ENCODE measurements at regions not wholly inside any gene's neighbourhood (a gene's known extent, or its start where the extent isn't known, plus 50 kb on each side); places are given as distances from the start of the nearest gene placed in this dataset.

- TF ChIP-seq, protein P1, sequence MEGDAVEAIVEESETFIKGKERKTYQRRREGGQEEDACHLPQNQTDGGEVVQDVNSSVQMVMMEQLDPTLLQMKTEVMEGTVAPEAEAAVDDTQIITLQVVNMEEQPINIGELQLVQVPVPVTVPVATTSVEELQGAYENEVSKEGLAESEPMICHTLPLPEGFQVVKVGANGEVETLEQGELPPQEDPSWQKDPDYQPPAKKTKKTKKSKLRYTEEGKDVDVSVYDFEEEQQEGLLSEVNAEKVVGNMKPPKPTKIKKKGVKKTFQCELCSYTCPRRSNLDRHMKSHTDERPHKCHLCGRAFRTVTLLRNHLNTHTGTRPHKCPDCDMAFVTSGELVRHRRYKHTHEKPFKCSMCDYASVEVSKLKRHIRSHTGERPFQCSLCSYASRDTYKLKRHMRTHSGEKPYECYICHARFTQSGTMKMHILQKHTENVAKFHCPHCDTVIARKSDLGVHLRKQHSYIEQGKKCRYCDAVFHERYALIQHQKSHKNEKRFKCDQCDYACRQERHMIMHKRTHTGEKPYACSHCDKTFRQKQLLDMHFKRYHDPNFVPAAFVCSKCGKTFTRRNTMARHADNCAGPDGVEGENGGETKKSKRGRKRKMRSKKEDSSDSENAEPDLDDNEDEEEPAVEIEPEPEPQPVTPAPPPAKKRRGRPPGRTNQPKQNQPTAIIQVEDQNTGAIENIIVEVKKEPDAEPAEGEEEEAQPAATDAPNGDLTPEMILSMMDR (IDR thresholded peaks at IDR 0.05; ENCODE audit: insufficient read depth, low read depth, low read length) = no peak
- no peak for TF ChIP-seq EZH2 (IDR thresholded peaks at IDR 0.05; ENCODE audit: insufficient read depth, low read length)
Measured at GRCh38 chr11:87972133-87972532, 203.1 kb downstream of the RAB38 start.
